LHCN-M2 (cell line): ENCODE measurements at regions not wholly inside any gene's neighbourhood (a gene's known extent, or its start where the extent isn't known, plus 50 kb on each side); places are given as distances from the start of the nearest gene placed in this dataset.
"Not testable (repeated sequence)": the region's sequence is repeated elsewhere in the genome, so short reads cannot be mapped to it uniquely, and the experiment has no call there.

Source experiments
- DNase-seq: peaks from one replicate; pipeline ENCODE4 v3.0.0-alpha.2; 2012; ENCODE audit warnings: low read depth

DNA sequence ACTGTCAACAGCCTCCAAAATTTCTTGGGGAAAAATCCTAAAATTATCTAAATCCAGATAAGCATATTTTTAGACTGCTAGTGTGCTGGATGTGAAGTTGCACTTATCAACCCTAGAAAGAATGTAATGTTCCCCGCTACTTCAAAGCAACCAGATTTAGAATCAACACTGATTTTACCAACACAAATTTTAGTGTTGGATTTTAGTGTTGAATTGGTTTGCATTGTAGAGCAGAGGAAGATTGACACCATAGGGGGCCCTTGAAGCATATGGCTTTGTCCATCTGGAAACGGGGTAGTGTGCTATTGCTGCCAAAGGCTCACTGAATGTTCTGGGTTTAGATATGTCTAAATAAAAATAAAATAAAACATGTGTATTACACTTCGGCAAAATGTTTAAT, 126.3 kb upstream of the EMCN start:
- no peak for DNase-seq

DNA sequence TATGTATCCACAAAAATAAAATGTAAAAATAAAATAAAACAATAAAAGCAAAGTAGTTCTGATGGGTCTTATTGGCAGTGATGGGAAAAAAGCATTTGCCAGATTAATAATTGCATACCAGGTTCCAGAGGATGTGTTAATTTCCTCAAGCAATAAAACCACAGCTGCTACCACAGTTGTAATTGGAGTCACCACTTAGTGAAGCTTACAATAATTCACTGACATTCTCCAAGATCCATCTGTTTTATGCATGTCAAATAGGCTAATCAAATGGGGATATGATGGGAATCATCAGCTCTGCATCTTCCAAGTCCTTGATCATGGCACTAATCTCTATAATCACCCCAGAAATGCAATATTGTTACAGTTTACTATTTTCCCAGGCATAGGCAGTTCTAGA, 123.5 kb upstream of the EMCN start:
- no peak for DNase-seq

DNA sequence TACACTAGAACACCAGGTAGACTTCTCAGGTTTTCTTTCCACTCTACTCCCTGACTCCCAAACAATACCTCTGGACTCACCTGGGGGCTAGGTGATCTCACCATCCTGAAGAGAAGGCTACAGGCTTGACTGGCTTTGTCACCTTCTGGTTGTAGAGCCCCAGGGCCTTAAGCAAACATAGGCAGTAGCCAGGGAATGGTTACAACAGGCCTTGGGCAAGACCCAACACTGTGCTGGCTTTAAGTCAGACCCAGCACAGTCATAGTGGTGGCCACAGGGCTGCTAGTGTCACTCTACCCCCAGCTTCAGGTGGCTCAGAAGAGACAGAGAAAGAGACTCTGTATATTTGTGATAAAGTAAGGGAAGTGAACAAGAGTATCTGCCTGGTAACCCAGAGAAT, 118.1 kb upstream of the EMCN start:
- DNase-seq: no peak

- no peak for DNase-seq
Observed at GRCh38 chr4:100633269-100633668, 115.4 kb upstream of the EMCN start.

GRCh38 chr4:100632163-100632562, 114.3 kb upstream of the EMCN start:
- DNase-seq: no peak

- DNase-seq: no peak
Observed at GRCh38 chr4:100631281-100631968, 113.6 kb upstream of the EMCN start.

- no peak for DNase-seq
Observed at GRCh38 chr4:100630341-100630740, 112.5 kb upstream of the EMCN start.

GRCh38 chr4:100609810-100610209, 92.0 kb upstream of the EMCN start:
- no peak for DNase-seq

- not testable (repeated sequence) for DNase-seq
Observed at GRCh38 chr4:100608651-100609050, 90.8 kb upstream of the EMCN start.

DNA sequence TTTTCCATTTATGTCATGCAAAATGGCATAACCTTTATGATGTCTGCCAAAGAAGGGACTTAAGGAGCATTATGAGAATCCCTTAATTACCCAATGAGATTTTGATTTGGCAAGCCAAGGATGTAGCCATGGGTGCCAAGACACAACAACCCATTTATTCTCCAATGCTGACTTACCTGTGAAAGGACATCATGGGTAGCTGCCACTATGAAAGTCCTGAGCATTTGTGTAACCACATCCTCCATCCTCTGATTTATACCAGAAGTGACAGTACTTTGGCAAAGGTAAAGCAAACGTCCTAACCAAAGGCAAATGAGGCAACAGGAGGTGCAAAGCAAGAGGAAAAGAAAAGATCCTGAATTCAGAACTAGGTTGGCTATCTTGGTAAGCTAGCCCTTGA, 87.3 kb upstream of the EMCN start:
- DNase-seq: no peak

DNA sequence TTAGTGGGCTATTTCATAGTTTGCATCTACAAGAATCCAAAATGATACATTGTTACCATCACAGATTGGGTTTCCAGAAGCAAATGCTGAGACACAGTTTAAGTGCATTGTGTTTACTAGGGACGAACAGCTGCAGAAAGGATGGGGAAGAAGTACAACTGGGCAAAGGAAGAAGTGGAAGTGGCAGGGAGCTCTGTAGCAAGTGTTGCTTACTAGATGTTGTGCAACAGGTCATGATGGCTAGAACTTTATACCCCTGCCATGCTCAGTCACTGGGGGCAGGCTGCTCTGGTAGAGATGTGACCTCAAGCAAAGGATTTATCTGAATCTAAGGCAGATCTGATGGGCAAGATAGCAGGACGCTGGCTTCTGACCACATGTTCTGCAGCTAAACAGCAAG, 76.1 kb upstream of the EMCN start:
- peak; percentile 35 for DNase-seq

GRCh38 chr4:100591161-100591876, 73.5 kb upstream of the EMCN start:
- DNase-seq: no peak

- DNase-seq: peak; percentile 21
Observed at GRCh38 chr4:100590325-100590724, 72.5 kb upstream of the EMCN start.

DNA sequence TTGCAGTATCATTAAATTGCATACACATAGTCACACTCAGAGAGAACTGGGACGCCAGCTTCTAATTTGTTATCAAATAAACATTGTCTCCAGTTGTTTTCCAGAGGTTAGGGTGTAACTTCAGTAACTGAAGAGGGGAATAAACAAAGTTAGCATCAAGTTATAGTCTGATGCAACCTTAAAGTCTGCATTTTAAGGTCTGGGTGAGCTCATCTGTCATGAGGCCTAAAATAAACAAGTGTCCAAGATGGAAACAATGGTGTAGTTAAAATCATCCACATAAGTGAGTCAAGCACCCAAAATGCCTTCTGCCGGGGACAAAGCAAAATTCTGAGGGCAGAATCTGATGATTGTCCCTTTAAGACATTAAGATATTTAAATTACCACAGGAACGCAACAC, 70.3 kb upstream of the EMCN start:
- DNase-seq: no peak

- no peak for DNase-seq
Observed at GRCh38 chr4:100582146-100582545, 64.3 kb upstream of the EMCN start.

- peak; percentile 60 for DNase-seq
Observed at GRCh38 chr4:100581337-100581736, 63.5 kb upstream of the EMCN start.

DNA sequence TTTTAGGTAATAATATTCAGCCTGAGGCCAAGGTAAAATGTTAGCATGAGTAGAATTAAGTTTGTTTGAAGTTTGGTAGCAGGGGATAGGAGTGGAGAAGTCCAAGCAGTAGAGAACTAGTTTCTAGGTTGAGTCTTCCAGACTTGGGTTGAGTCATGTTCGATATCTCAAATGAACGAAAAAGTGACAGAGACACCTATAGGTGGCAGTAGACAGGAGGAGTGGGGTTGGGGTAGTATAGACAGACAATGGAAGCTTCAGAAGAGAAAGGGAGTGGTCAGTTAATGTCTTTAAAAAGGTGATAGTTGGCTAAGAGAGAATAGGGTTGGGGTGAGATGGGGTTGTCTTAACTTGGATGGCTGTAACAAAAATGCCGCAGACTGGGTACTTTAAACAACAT, 58.7 kb upstream of the EMCN start:
- no peak for DNase-seq

DNA sequence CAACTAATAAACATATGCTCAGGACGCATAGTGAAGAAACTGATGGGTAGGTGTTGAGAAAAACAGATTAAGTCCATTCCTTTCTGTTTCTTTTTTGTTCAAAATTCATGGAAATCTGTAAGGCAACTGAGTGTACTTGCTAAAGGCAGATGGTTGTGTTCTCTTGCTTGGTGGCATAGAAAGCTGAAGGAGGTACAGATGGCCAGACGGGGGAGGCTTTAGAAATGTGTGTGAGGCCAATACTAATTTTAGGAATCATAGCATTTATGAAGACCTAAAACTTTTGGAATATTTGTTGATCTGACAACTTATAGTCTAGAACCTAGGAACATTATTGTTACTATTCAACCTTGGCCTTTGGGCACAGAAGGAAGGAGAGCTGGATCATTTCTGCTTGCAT, 56.8 kb upstream of the EMCN start:
- no peak for DNase-seq

- DNase-seq: no peak
Observed at GRCh38 chr4:100569196-100569595, 51.4 kb upstream of the EMCN start.
